B cell (primary cell): ENCODE measurements at regions not wholly inside any gene's neighbourhood (a gene's known extent, or its start where the extent isn't known, plus 50 kb on each side); places are given as distances from the start of the nearest gene placed in this dataset.

Experiments
- ATAC-seq: fragments of 200-7000 bp; cut with Tn5 transposase; one replicate; pipeline ENCODE4 v1.10.0; 2021; ENCODE audit warnings: low read depth, mild to moderate bottlenecking, moderate number of reproducible peaks, moderate library complexity
- CTCF ChIA-PET: fragments of 350-600 bp; sonication (Branson Sonifier 250); formaldehyde crosslinking; loops from one replicate; lab custom pipeline; 2021; ENCODE audit warnings: antibody characterized with exemption, inconsistent platforms; lab: Charles Lee
- POLR2A ChIA-PET: fragments of 350-600 bp; sonication (Branson Sonifier 250); formaldehyde crosslinking; loops from one replicate; lab custom pipeline; 2021; ENCODE audit warnings: antibody characterized with exemption; lab: Charles Lee
- DNase-seq: peaks from one replicate; pipeline ENCODE4 v3.0.0; 2013
- H2AFZ ChIP-seq: 2 replicates; pipeline ENCODE4 v1.6.1; 2012; ENCODE audit warnings: mild to moderate bottlenecking, low read depth, low read length; ENCODE audit not compliant: insufficient read depth, poor library complexity, severe bottlenecking
- H3K27ac ChIP-seq, 2 donors: 1 replicate in 1 of 2; 2 replicates in 1 of 2; pipeline ENCODE4 v1.5.1; 2012 to 2013; ENCODE audit warnings: low read length in 2 of 2, mild to moderate bottlenecking in 2 of 2, moderate library complexity in 1 of 2
- H3K27me3 ChIP-seq, 4 experiments: fragments of 200-600 bp in 1 of 4; sonication (generic) in 1 of 4; replicated peaks in 1 of 4; 1 replicate in 2 of 4; 2 replicates in 2 of 4; pipeline versions ENCODE4 v1.6.1 to v1.7.0; 2013 to 2016; ENCODE audit warnings: low read length in 3 of 4, mild to moderate bottlenecking in 2 of 4, mixed read lengths in 1 of 4, moderate library complexity in 1 of 4; ENCODE audit not compliant: insufficient read depth in 4 of 4, control insufficient read depth in 3 of 4; ENCODE audit errors: control extremely low read depth in 1 of 4
- H3K36me3 ChIP-seq, 2 experiments: replicated peaks in 1 of 2; 1 replicate in 1 of 2; 2 replicates in 1 of 2; pipeline versions ENCODE4 v1.6.1 to v1.7.1; 2013; ENCODE audit warnings: low read length in 1 of 2; ENCODE audit not compliant: insufficient read depth in 2 of 2, control insufficient read depth in 1 of 2; ENCODE audit errors: control extremely low read depth in 1 of 2, extremely low read depth in 1 of 2
- H3K4me1 ChIP-seq, 2 donors: fragments of 200-600 bp in 1 of 2; sonication (generic) in 1 of 2; 1 replicate in 1 of 2; 2 replicates in 1 of 2; pipeline versions ENCODE4 v1.5.1 to v1.6.1; 2013 to 2017; ENCODE audit warnings: low read length in 2 of 2; ENCODE audit not compliant: control insufficient read depth in 2 of 2, insufficient read depth in 2 of 2
- H3K4me2 ChIP-seq: replicated peaks from 2 replicates; pipeline ENCODE3; 2012; ENCODE audit warnings: mild to moderate bottlenecking, low read depth, low read length; ENCODE audit not compliant: poor library complexity, severe bottlenecking
- H3K4me3 ChIP-seq, 5 experiments: fragments of 200-600 bp in 1 of 5; sonication (generic) in 1 of 5; 1 replicate in 3 of 5; 2 replicates in 2 of 5; pipeline versions ENCODE4 v1.5.1 to v1.7.0; 2011 to 2016; ENCODE audit warnings: low read length in 4 of 5, mild to moderate bottlenecking in 4 of 5, low read depth in 2 of 5, control low read depth in 1 of 5, moderate library complexity in 1 of 5; ENCODE audit not compliant: insufficient read depth in 1 of 5; ENCODE audit errors: control extremely low read depth in 1 of 5, extremely low read depth in 1 of 5
- H3K79me2 ChIP-seq: fragments of 200-600 bp; sonication (generic); one replicate; pipeline ENCODE4 v1.6.0; 2016; ENCODE audit warnings: low read length; ENCODE audit not compliant: control insufficient read depth, insufficient read depth
- H3K9ac ChIP-seq: fragments of 200-600 bp; sonication (generic); 2 replicates; pipeline ENCODE4 v1.6.1; 2017; ENCODE audit warnings: mild to moderate bottlenecking, low read length, moderate library complexity
- H3K9me3 ChIP-seq, 3 donors: one replicate each; pipeline versions ENCODE4 v1.6.1 to v1.7.1; 2013; ENCODE audit warnings: low read length in 2 of 3; ENCODE audit not compliant: control insufficient read depth in 2 of 3, insufficient read depth in 1 of 3; ENCODE audit errors: control extremely low read depth in 1 of 3
- H4K20me1 ChIP-seq: 2 replicates; pipeline ENCODE4 v1.6.0; 2012; ENCODE audit warnings: mild to moderate bottlenecking, low read length; ENCODE audit not compliant: insufficient read depth, control insufficient read depth, poor library complexity, severe bottlenecking
- H3K27ac Mint-ChIP-seq: one replicate; pipeline ENCODE4 v1.8.0; 2021; ENCODE audit warnings: mixed read lengths
- H3K27me3 Mint-ChIP-seq: one replicate; pipeline ENCODE4 v1.8.0; 2021; ENCODE audit warnings: mixed read lengths
- H3K4me1 Mint-ChIP-seq: one replicate; pipeline ENCODE4 v1.8.0; 2021; ENCODE audit warnings: mixed read lengths
- H3K4me3 Mint-ChIP-seq: one replicate; pipeline ENCODE4 v1.8.0; 2021; ENCODE audit warnings: mixed read lengths
- H3K9me3 Mint-ChIP-seq: one replicate; pipeline ENCODE4 v1.8.0; 2022; ENCODE audit warnings: mixed read lengths; ENCODE audit not compliant: insufficient read depth
- CTCF ChIP-seq: fragments of 200-600 bp; IDR thresholded peaks from one replicate; pipeline ENCODE4 v1.8.0; 2022; ENCODE audit warnings: antibody characterized with exemption, mild to moderate bottlenecking
- EZH2 ChIP-seq: IDR thresholded peaks from 2 replicates; pipeline ENCODE4 v1.6.1; 2012; ENCODE audit warnings: borderline replicate concordance, low read depth, mild to moderate bottlenecking, moderate library complexity, low read length; ENCODE audit not compliant: insufficient read depth, poor library complexity, severe bottlenecking
- WGBS: methylation state at CpG from one replicate; pipeline ENCODE4 v1.1.5; 2013; ENCODE audit warnings: missing lambda C conversion rate; ENCODE audit not compliant: insufficient coverage; 5-methylcytosine and 5-hydroxymethylcytosine counted together
- intact Hi-C: fragments of 100-400 bp; cut with micrococcal nuclease; formaldehyde crosslinking; loops from one replicate; pipeline ENCODE4 v1.10.0; 2022

DNA sequence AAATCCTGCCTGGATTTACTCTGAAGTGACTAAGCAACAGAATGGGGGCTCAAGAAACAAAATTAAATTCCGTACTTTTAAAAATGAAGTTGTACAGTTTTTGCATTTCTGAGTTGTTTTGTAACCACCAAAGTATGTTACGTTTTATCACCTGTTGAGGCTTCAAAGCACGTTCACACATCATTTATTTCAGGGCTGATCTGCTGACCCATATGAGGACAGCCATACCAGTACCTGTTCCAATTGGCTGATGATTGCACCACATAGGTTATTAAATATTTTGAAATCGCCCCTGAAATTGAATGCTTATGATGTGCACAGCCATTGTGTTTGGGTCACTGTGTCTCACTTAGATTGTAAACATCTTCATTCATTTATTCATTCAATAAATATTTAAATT is 72.0 kb upstream of the FLT1 start:
- no peaks in the 10 kb centered on the region for H3K9me3 ChIP-seq
- no peak overlapping the region for H3K9ac ChIP-seq
- no peak for TF ChIP-seq CTCF
- no peak for TF ChIP-seq EZH2
- Mint-ChIP-seq H3K4me1 (no peaks in the 10 kb centered on the region), H3K27me3 (peaks cover 21% of the 10 kb centered on the region), H3K9me3 (no peaks in the 10 kb centered on the region), H3K27ac (no peak overlapping the region), H3K4me3 (no peak overlapping the region)
- no peaks in the 10 kb centered on the region for H3K36me3 ChIP-seq
- CTCF ChIA-PET, result no interaction called here
- no peak overlapping the region for H2AFZ ChIP-seq
- 20% methylated on average over 1 of the region's 4 CpGs for WGBS
- DNase-seq (no peak), ATAC-seq (no peak)
- peaks cover 0 to 2% (median under 1%) of the 10 kb centered on the region in 4 experiments for H3K27me3 ChIP-seq
- POLR2A ChIA-PET, result no interaction called here
- H3K4me3 ChIP-seq, result no peak overlapping the region
- no peak overlapping the region for H3K4me2 ChIP-seq
- H3K79me2 ChIP-seq, result no peaks in the 10 kb centered on the region
- no peaks in the 10 kb centered on the region for H4K20me1 ChIP-seq
- intact Hi-C loops, result no loop called here
- no peak overlapping the region for H3K27ac ChIP-seq
- H3K4me1 ChIP-seq, result no peaks in the 10 kb centered on the region

- Histone ChIP-seq H4K20me1 (no peaks in the 10 kb centered on the region), H3K36me3 (no peaks in the 10 kb centered on the region), H3K27ac (no peak overlapping the region), H3K9ac (no peak overlapping the region), H2AFZ (no peak overlapping the region), H3K4me2 (no peak overlapping the region), H3K9me3 (no peaks in the 10 kb centered on the region), H3K79me2 (no peaks in the 10 kb centered on the region), H3K4me1 (no peaks in the 10 kb centered on the region), H3K4me3 (no peak overlapping the region), H3K27me3 (no peaks in the 10 kb centered on the region)
- no peaks in the 10 kb centered on the region for H3K4me1 Mint-ChIP-seq
- no peak for TF ChIP-seq EZH2
- TF ChIP-seq CTCF, result no peak
- H3K27ac Mint-ChIP-seq, result no peak overlapping the region
- 80% methylated on average over 2 of the region's 3 CpGs for WGBS
- no peak for ATAC-seq
- intact Hi-C loops, result no loop called here
- H3K27me3 Mint-ChIP-seq, result peaks cover 18% of the 10 kb centered on the region
- ChIA-PET POLR2A (no interaction called here), CTCF (no interaction called here)
- H3K4me3 Mint-ChIP-seq, result no peak overlapping the region
- no peaks in the 10 kb centered on the region for H3K9me3 Mint-ChIP-seq
- DNase-seq, result no peak
Measured at GRCh38 chr13:28566283-28566682, 71.4 kb upstream of the FLT1 start.
